ENCODE measurements at regions not wholly inside any gene's neighbourhood (a gene's known extent, or its start where the extent isn't known, plus 50 kb on each side); places are given as distances from the start of the nearest gene placed in this dataset.

GRCh38 chr6:85126485-85127167 lies 323.3 kb upstream of the NT5E start:
- peak; percentile 22 for DNase-seq

- no peak for DNase-seq
Observed at GRCh38 chr6:85125526-85125925, 324.4 kb upstream of the NT5E start.

GRCh38 chr6:85124472-85125354 lies 325.2 kb upstream of the NT5E start:
- no peak for DNase-seq

DNA sequence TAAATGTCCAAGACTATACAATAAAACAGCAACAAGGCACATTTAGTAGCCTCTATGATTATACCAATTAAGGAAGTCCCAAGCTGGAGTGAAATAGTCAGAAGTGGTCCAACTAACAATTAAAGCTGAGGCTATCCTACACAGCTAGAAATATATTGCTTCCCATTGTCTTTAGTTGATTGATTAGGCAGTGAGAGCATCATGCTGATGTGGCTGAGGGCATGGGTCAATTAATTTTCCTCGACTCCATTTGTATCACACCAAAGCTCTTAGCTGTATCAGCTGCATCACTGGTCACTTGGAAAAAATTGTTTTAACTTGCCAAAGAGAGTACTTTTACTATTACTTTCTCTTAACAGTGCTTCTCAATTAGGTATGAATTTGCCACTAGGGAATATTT lies 328.7 kb upstream of the NT5E start:
- no peak for DNase-seq

- DNase-seq = no peak
Observed at GRCh38 chr6:85118652-85119235, 331.1 kb upstream of the NT5E start.

DNA sequence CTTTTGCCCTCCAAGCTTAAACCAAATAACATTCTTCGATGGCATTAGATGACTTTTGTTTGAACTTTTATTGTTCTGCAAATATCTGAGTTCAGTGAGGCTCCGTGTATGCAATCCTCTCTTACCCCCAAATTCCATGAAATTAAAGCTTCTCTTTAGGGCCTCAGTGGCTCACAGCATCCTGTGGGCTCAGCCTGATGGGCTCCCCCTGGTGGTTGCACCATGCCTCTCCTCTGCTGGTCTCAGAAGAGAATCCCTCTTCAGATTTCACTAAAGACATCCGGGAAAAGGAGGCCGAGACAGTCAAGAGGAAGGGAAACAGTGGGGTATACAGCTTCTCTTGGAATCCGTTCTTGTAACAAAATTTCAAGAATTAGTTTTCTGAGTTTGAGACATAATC lies 331.6 kb upstream of the NT5E start:
- DNase-seq = no peak

DNA sequence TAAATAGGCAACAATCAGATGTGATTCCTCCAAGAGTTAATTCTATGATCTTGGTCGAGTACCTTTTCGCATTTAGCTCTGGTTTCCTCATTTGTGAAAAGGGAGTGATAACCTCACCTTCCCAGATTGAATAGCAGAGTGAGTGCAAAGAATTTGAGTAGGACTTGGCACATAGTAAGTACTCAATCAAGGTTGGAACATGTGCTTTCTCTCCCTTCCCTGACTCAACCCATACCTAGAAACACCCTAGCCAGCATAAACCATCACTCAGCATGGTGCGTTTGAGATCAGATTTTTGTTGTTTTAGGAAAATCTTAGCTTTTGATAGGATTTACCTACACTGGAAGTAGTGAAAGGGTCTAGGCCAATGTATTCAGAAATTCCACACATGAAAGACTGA lies 333.4 kb upstream of the NT5E start:
- DNase-seq = no peak

- no peak for DNase-seq
Observed at GRCh38 chr6:85115876-85116275, 334.0 kb upstream of the NT5E start.

DNA sequence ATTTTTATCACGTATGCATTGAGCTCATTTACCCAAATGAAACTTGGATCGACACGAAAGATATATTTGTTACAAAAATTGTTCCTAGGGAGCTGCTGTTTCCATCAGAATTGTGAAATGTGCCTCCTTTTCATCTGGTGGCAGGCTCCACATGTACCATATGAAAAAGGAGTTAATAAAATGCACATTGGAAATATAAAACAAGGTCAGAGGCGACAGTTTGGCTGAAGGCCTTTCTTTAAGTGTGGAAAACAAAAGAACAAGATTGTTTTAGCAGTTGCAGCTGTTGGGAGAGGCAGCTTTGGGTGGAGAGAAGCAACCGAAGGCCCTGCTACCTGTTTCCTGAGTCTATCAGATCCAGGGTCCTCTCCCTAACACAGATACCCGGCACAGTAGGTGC lies 334.5 kb upstream of the NT5E start:
- DNase-seq = no peak

DNA sequence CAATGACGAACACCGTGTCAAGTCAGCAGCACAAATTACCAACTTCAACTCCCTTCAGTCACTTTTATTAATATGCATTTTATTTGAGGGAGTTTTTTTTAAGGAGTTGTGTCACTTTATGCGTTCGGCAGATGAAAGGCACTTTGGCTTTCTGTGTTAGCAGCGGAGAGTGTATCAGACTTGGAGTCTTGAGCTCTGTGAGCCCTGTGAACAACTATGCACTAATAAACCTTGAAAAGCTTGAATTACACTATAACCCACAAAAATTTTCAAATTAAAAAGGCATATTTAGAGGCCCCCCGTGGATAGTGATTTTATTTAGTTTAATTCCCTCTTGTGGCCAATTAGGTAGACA lies 335.3 kb upstream of the NT5E start:
- DNase-seq = no peak

- no peak for DNase-seq
Observed at GRCh38 chr6:85113934-85114580, 335.8 kb upstream of the NT5E start.

GRCh38 chr6:85112540-85112939 lies 337.3 kb upstream of the NT5E start:
- DNase-seq = no peak

DNA sequence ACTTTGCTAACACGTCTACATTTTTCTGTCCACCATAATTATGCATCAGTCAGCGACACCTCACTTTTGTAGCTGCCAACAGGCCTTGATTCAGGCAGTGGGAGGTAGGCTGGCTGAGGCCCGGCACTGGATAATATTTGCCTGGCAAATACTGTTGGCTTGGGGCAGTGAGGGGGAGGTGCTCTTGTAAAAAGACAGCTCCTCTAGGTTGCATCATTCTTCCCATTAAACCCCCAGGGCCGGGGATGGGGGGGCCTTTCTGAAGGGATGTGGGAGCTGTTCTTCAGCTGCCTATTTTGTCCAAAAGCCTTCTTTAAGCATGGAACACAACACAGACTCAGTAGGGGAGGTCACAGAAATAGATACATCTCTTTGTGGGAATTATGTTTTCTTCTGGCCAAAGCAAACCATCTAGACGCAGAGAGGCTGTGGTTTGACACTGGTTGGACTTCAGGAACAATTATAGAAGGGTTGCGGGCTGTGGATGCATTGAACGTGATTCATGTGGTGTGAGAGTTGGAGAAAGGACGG lies 338.3 kb upstream of the NT5E start:
- no peak for DNase-seq

DNA sequence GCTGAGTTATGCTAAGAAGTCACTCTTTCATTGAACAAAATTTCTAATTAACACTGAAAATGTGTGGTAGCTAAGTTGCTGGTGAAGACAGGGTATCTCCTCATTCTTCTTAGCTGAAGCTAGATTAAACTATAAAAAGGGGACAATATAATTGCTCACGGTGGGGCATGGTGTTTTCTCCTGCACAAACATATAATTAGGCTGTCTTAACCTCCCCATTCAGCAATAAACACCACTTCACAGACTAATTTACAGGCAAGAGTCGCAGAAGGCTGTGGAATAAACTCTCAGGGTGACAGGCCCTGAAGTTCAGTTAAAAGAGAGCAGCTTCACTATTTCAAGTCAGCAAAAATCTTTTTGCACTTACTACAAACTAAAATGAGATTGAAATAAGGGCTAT lies 338.9 kb upstream of the NT5E start:
- DNase-seq = no peak

GRCh38 chr6:85107701-85108100 lies 342.2 kb upstream of the NT5E start:
- no peak for DNase-seq

GRCh38 chr6:85096976-85097375 lies 332.6 kb upstream of the TBX18 start:
- DNase-seq = no peak

GRCh38 chr6:85092226-85092625 lies 327.8 kb upstream of the TBX18 start:
- no peak for DNase-seq

GRCh38 chr6:85089255-85089654 lies 324.9 kb upstream of the TBX18 start:
- no peak for DNase-seq

DNA sequence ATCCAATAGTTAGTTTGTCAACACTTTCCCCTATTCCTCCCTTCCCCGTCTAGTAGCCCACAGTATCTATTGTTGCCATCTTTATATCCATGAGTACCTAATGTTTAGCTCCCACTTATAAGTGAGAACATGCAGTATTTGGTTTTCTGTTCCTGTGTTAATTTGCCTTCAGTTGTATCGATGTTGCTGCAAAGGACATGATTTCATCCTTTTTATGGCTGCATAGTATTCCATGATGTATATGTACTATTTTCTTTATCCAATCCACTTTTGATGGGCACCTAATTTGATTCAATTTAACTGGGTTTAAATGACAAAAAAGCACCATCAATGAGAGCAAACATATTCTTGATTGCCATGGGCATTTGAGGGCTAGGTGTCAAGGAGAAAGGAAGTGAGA lies 321.5 kb upstream of the TBX18 start:
- no peak for DNase-seq

- DNase-seq = no peak
Observed at GRCh38 chr6:85081102-85081501, 316.7 kb upstream of the TBX18 start.

DNA sequence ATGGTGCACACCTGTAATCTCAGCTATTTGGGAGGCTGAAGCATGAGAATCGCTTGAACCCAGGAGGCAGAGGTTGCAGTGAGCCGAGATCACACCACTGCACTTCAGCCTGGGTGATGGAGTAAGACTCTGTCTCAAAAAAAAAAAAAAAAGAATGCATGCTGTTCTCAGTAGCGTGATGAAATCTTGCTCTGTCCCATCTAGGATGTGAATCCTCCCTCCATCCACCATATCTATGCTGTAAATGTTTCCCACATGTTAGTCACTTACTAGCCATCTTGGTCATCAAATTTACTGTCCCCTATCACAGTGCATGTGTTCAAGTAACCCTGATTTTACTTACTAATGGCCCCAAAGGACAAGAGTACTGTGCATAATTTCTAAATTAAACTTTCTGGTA lies 315.4 kb upstream of the TBX18 start:
- DNase-seq = no peak

GRCh38 chr6:85078058-85078457 lies 313.7 kb upstream of the TBX18 start:
- DNase-seq = no peak

DNA sequence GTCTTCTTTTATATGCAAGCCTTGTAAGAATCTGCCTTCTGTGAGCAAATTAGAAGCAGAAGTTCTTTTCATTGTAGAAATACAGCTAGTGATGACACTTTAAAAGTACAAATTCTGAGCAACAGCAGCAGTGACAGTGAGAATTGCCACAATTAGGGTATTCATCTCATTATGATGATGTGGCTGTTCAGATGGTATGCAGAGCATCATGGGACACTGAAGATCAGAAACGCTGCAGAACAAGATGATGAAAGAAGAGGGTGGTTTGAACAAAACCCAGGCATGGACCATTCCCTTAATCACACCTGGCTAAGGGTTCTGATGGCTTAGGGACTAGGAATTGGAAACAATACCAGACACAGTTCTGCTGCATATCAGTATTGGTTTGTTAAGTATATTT lies 312.7 kb upstream of the TBX18 start:
- no peak for DNase-seq

Measured in 8988T (cell line).